K562 (cell line): ENCODE measurements at regions not wholly inside any gene's neighbourhood (a gene's known extent, or its start where the extent isn't known, plus 50 kb on each side); places are given as distances from the start of the nearest gene placed in this dataset.

Source experiments
- ATAC-seq: fragments of 200-7000 bp; cut with Tn5 transposase; 3 replicates; pipeline ENCODE4 v1.9.1; 2020; ENCODE audit warnings: moderate library complexity
- BruUV-seq: library from RNA; stranded (reverse); fragments of 400-500 nt; replicated peaks from 2 replicates; lab custom pipeline; 2021; lab: Mats Ljungman, UMichigan
- CTCF ChIA-PET: fragments of 300-600 bp; formaldehyde crosslinking; extraction: SDS; loops from one replicate; lab custom pipeline; 2021; ENCODE audit warnings: low intra/inter-chr PET ratio; lab: Yijun Ruan, JAX
- POLR2A ChIA-PET: fragments of 300-600, 350-650 bp; sonication (Branson Sonifier 250); formaldehyde crosslinking; extraction: SDS; loops from one replicate; lab custom pipeline; 2021; ENCODE audit warnings: antibody characterized with exemption, inconsistent platforms; lab: Yijun Ruan, JAX
- DNase-seq, 4 experiments: peaks; one replicate each; pipeline versions ENCODE4 v3.0.0 to v3.0.0-alpha.2; 2011 to 2018; ENCODE audit warnings: low spot score in 3 of 4, mixed read lengths in 3 of 4; ENCODE audit errors: extremely low read depth in 1 of 4
- FAIRE-seq: peaks from 2 replicates; lab custom pipeline; 2011; peaks lifted over from hg19 to GRCh38; lab: Jason Lieb, UNC
- H2AFZ ChIP-seq: 2 replicates; pipeline ENCODE4 v1.6.0; 2011; ENCODE audit warnings: low read depth, low read length, control low read depth, inconsistent platforms
- H3K27ac ChIP-seq: fragments of 200-600 bp; 3 replicates; pipeline ENCODE4 v1.8.0; 2011; ENCODE audit warnings: low read depth, mild to moderate bottlenecking, control low read depth, inconsistent platforms, low read length, moderate library complexity, mixed read lengths; ENCODE audit errors: extremely low read depth
- H3K27me3 ChIP-seq, 2 experiments: fragments of 300-600 bp in 1 of 2; 2 replicates in 1 of 2; 3 replicates in 1 of 2; pipeline versions ENCODE4 v1.6.0 to v1.8.0; 2011; ENCODE audit warnings: inconsistent platforms in 2 of 2, low read length in 2 of 2, mild to moderate bottlenecking in 1 of 2, mixed read lengths in 1 of 2, moderate library complexity in 1 of 2; ENCODE audit not compliant: control insufficient read depth in 2 of 2, insufficient read depth in 2 of 2
- H3K36me3 ChIP-seq: fragments of 300-600 bp; 3 replicates; pipeline ENCODE4 v1.8.0; 2011; ENCODE audit warnings: mild to moderate bottlenecking, low read length, inconsistent platforms; ENCODE audit not compliant: control insufficient read depth, insufficient read depth
- H3K4me1 ChIP-seq, 2 experiments: fragments of 200-600 bp in 1 of 2; replicated peaks in 1 of 2; 2 replicates in 1 of 2; 3 replicates in 1 of 2; pipeline versions ENCODE4 v1.5.1 to v1.8.0; 2011; ENCODE audit warnings: inconsistent platforms in 2 of 2, low read length in 2 of 2, mild to moderate bottlenecking in 1 of 2, mixed read lengths in 1 of 2, moderate library complexity in 1 of 2; ENCODE audit not compliant: control insufficient read depth in 2 of 2, insufficient read depth in 2 of 2
- H3K4me2 ChIP-seq: 2 replicates; pipeline ENCODE4 v1.6.1; 2011; ENCODE audit warnings: low read length, control low read depth, inconsistent platforms, mixed read lengths; ENCODE audit not compliant: insufficient read depth
- H3K4me3 ChIP-seq: fragments of 200-600 bp; sonication (generic), shearing (Covaris generic); 2 replicates; pipeline ENCODE4 v1.5.1; 2016; ENCODE audit warnings: control low read depth, inconsistent platforms
- H3K79me2 ChIP-seq: fragments of 200-600 bp; 3 replicates; pipeline ENCODE4 v1.8.0; 2011; ENCODE audit warnings: low read length, inconsistent platforms; ENCODE audit not compliant: control insufficient read depth, insufficient read depth
- H3K9ac ChIP-seq, 2 experiments: 2 replicates each; pipeline versions ENCODE4 v1.6.0 to v1.6.1; 2011; ENCODE audit warnings: low read depth in 2 of 2, low read length in 2 of 2, control low read depth in 1 of 2, inconsistent platforms in 1 of 2, mild to moderate bottlenecking in 1 of 2, mixed read lengths in 1 of 2; ENCODE audit not compliant: insufficient read depth in 1 of 2
- H3K9me1 ChIP-seq: one replicate; pipeline ENCODE4 v1.6.0; 2011; ENCODE audit warnings: inconsistent platforms, mild to moderate bottlenecking, low read length, moderate library complexity; ENCODE audit not compliant: control insufficient read depth, insufficient read depth
- H3K9me3 ChIP-seq: replicated peaks from 2 replicates; pipeline ENCODE4 v1.5.1; 2011; ENCODE audit warnings: low read depth, low read length, inconsistent platforms; ENCODE audit not compliant: control insufficient read depth, insufficient read depth
- H4K20me1 ChIP-seq: replicated peaks from 2 replicates; pipeline ENCODE4 v1.6.1; 2011; ENCODE audit warnings: low read length, inconsistent platforms, mixed read lengths; ENCODE audit not compliant: control insufficient read depth, insufficient read depth
- CBFA2T2 ChIP-seq: fragments of 450-650 bp; conservative IDR thresholded peaks from 2 replicates; pipeline ENCODE4 v1.6.1; 2017; ENCODE audit warnings: mild to moderate bottlenecking
- CLOCK ChIP-seq: fragments of 250-450 bp; sonication (Bioruptor Pico); IDR thresholded peaks from 2 replicates; pipeline ENCODE4 v1.4.0; 2020; ENCODE audit warnings: mild to moderate bottlenecking, moderate library complexity, borderline replicate concordance
- FOXM1 ChIP-seq, 2 experiments: fragments of 450-650 bp in 1 of 2; sonication (generic) in 1 of 2; formaldehyde crosslinking in 1 of 2; IDR thresholded peaks; 2 replicates each; pipeline versions ENCODE4 v1.6.1 to v1.9.0; 2017 to 2022; ENCODE audit warnings: low read depth in 2 of 2, mild to moderate bottlenecking in 2 of 2, missing genetic modification reagents in 1 of 2, moderate library complexity in 1 of 2
- NFXL1 ChIP-seq: fragments of 450-650 bp; formaldehyde crosslinking; IDR thresholded peaks from 2 replicates; pipeline ENCODE4 v1.4.0; 2021; ENCODE audit warnings: mild to moderate bottlenecking
- NR3C1 ChIP-seq: sonication (generic); formaldehyde crosslinking; IDR thresholded peaks from 2 replicates; pipeline ENCODE4 v1.8.1; 2022; ENCODE audit warnings: missing genetic modification reagents
- PBX2 ChIP-seq, 2 experiments: IDR thresholded peaks in 1 of 2; conservative IDR thresholded peaks in 1 of 2; 2 replicates each; pipeline ENCODE4 v1.6.1; 2016; ENCODE audit warnings: low read depth in 2 of 2, mild to moderate bottlenecking in 1 of 2, missing compliant biosample characterization in 1 of 2, missing genetic modification characterization in 1 of 2, moderate library complexity in 1 of 2
- RBM39 ChIP-seq: fragments of 200-400 bp; formaldehyde crosslinking; optimal IDR thresholded peaks from 2 replicates; pipeline ENCODE3; 2018; ENCODE audit warnings: low read depth, low read length
- TAF7 ChIP-seq: fragments of 450-650 bp; IDR thresholded peaks from 2 replicates; pipeline ENCODE4 v1.6.1; 2016; ENCODE audit warnings: missing genetic modification characterization, missing compliant biosample characterization
- THAP12 ChIP-seq: fragments of 250-450 bp; sonication (Bioruptor Pico); IDR thresholded peaks from 2 replicates; pipeline ENCODE4 v1.9.0; 2021; ENCODE audit warnings: mild to moderate bottlenecking, inconsistent platforms
- ZKSCAN8 ChIP-seq: fragments of 200-800 bp; sonication (Bioruptor generic); IDR thresholded peaks from 2 replicates; pipeline ENCODE4 v1.6.1; 2016; ENCODE audit warnings: missing genetic modification characterization, missing compliant biosample characterization
- ZNF239 ChIP-seq: fragments of 250-450 bp; sonication (Bioruptor Pico); IDR thresholded peaks from 2 replicates; pipeline ENCODE4 v1.4.0; 2020; ENCODE audit warnings: mild to moderate bottlenecking
- WGBS: fragments of 100-300 bp; shearing (Covaris generic); methylation state at CpG from one replicate; pipeline ENCODE4 v1.1.6; 2016; ENCODE audit warnings: low coverage, mixed read lengths; ENCODE audit not compliant: insufficient coverage; ENCODE audit errors: missing lambda C conversion rate; 5-methylcytosine and 5-hydroxymethylcytosine counted together
- in situ Hi-C: fragments of 300-500 bp; cut with MboI; formaldehyde crosslinking; loops from 4 replicates; pipeline ENCODE4 v1.15.0; 2018; ENCODE audit warnings: inconsistent platforms, mixed read lengths
- intact Hi-C: fragments of 100-400 bp; cut with micrococcal nuclease; formaldehyde crosslinking; loops from 2 replicates; pipeline ENCODE4 v1.14.2; 2022
- TF ChIP-seq, protein P1 (sequence below), 2 experiments: IDR thresholded peaks; 2 replicates each; pipeline ENCODE4 v1.6.1; 2012; ENCODE audit warnings: improper control_type of control experiment in 2 of 2, low read depth in 2 of 2, low read length in 2 of 2, borderline replicate concordance in 1 of 2

DNA sequence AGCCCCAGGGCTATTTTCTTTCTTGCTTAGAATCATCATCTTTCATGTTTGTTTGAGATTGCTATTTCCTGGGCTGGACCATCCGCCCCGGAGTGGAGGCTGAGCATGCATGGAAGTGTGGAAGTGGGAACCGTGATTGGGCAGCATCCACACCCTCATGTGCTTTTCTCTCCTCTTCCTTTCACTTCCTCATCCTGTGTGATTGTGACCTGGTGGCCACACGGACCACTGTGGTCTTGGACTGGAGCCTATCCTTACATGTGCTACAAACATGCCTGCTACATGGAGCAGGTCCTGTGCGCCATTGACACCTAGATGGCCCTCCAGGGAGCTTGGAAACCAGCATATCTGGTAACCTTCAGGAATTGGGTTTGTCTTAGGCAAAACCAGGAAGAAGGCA, 175.9 kb upstream of the LCORL start:
- POLR2A ChIA-PET, result no interaction called here
- H3K9me1 ChIP-seq, result no peaks in the 10 kb centered on the region
- H3K4me2 ChIP-seq, result no peak overlapping the region
- H2AFZ ChIP-seq, result no peak overlapping the region
- 0% methylated on average over 4 of the region's 5 CpGs for WGBS
- no peaks in the 10 kb centered on the region for H3K4me1 ChIP-seq
- no peak overlapping the region for H3K9ac ChIP-seq
- FAIRE-seq, result no peak
- H3K27me3 ChIP-seq, result no peaks in the 10 kb centered on the region
- BruUV-seq, result no TSS peak
- intact Hi-C loops, result no loop called here
- CTCF ChIA-PET, result no interaction called here
- no peaks in the 10 kb centered on the region for H3K36me3 ChIP-seq
- no peak overlapping the region for H3K4me3 ChIP-seq
- no peak overlapping the region for H3K27ac ChIP-seq
- DNase-seq, result no peak
- in situ Hi-C loops, result no loop called here
- H3K79me2 ChIP-seq, result no peaks in the 10 kb centered on the region
- no peaks in the 10 kb centered on the region for H4K20me1 ChIP-seq
- no peaks in the 10 kb centered on the region for H3K9me3 ChIP-seq
- no peak for ATAC-seq
- TF ChIP-seq RBM39 (no peak), TAF7 (no peak), NFXL1 (CRISPR knock-in tag) (no peak), PBX2 (CRISPR knock-in tag; IDR thresholded peaks at IDR 0.05; ENCODE audit: low read depth) (no peak), PBX2 (tag; conservative IDR thresholded peaks at IDR 0.05; ENCODE audit: low read depth) (no peak), FOXM1 (IDR thresholded peaks at IDR 0.05; ENCODE audit: low read depth) (no peak), FOXM1 (CRISPR knock-in tag; IDR thresholded peaks at IDR 0.05; ENCODE audit: low read depth) (no peak), ZKSCAN8 (CRISPR knock-in tag) (no peak), CLOCK (CRISPR knock-in tag) (no peak), ZNF239 (CRISPR knock-in tag) (no peak), CBFA2T2 (no peak), THAP12 (CRISPR knock-in tag) (no peak), NR3C1 (CRISPR knock-in tag) (no peak)
- TF ChIP-seq, protein P1, sequence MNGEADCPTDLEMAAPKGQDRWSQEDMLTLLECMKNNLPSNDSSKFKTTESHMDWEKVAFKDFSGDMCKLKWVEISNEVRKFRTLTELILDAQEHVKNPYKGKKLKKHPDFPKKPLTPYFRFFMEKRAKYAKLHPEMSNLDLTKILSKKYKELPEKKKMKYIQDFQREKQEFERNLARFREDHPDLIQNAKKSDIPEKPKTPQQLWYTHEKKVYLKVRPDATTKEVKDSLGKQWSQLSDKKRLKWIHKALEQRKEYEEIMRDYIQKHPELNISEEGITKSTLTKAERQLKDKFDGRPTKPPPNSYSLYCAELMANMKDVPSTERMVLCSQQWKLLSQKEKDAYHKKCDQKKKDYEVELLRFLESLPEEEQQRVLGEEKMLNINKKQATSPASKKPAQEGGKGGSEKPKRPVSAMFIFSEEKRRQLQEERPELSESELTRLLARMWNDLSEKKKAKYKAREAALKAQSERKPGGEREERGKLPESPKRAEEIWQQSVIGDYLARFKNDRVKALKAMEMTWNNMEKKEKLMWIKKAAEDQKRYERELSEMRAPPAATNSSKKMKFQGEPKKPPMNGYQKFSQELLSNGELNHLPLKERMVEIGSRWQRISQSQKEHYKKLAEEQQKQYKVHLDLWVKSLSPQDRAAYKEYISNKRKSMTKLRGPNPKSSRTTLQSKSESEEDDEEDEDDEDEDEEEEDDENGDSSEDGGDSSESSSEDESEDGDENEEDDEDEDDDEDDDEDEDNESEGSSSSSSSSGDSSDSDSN (IDR thresholded peaks at IDR 0.05; ENCODE audit: borderline replicate concordance in 1 of 2, low read depth in 2 of 2, low read length in 2 of 2), result no peak
